GM21619 (cell line): ENCODE measurements at regions not wholly inside any gene's neighbourhood (a gene's known extent, or its start where the extent isn't known, plus 50 kb on each side); places are given as distances from the start of the nearest gene placed in this dataset.
"Not testable (repeated sequence)": the region's sequence is repeated elsewhere in the genome, so short reads cannot be mapped to it uniquely, and the experiment has no call there.

ENCODE experiments used
- ATAC-seq: cut with Tn5 transposase; IDR thresholded peaks from one replicate; pipeline ENCODE4 v1.9.1; 2021; ENCODE audit not compliant: unreplicated experiment

DNA sequence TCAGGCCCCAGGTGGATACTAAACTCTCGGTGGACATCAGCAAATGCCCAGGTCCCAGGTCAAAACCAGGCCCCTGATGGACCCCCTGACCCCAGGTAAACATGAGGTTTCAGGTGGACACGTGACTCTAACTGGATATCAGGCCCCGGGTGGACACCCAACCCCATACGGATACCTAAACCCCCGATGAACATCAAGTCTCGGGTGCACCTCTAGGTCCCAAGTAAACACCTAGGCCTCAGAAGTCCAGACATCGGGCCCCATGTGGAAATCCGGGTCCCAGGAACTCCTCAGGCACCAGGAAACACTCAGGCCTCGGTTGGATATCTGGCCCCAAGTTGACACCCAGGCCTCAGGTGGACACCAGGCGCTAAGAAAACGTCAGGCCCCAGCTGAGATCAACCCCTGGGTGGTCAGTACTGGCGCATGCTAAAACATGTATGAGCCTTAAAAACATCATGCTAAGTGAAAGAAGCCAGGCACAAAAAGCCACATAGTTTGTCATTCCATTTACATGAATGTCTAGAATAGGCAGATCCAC is 54.4 kb upstream of the SEPTIN5 start:
- no peak for ATAC-seq

DNA sequence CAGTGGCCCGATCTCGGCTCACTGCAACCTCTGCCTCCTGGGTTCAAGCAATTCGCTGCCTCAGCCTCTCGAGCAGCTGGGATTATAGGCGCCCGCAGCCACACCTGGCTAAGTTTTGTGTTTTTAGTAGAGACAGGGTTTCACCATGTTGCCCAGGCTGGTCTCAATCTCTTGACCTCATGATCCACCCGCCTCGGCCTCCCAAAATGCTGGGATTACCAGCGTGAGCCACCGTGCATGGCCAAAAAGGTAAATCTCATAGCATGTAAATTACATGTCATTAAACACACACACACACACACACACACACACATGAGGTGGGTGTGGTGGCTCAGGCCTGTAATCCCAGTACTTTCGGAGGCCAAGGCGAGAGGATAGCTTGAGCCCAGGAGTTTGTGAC is 53.7 kb upstream of the SEPTIN5 start:
- ATAC-seq = not testable (repeated sequence)

DNA sequence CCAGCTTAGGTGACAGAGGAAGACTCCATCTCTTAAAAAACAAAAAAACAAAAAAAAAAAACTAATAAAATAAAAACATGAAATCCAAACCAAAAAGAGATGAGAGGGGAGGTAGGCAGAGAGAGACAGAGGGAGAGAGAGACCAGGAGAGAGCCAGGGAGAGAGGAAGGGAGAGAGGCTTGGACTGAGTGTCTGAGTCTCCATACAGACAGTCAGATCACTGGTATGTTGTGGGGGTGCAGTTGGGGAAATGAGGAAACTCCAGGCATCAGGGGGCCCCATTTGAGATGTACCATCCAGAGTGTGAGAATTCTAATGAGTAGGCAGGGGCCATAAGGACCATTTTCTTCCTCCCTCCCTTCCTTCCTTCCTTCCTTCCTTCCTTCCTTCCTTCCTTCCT is 53.1 kb upstream of the SEPTIN5 start:
- ATAC-seq = no peak

DNA sequence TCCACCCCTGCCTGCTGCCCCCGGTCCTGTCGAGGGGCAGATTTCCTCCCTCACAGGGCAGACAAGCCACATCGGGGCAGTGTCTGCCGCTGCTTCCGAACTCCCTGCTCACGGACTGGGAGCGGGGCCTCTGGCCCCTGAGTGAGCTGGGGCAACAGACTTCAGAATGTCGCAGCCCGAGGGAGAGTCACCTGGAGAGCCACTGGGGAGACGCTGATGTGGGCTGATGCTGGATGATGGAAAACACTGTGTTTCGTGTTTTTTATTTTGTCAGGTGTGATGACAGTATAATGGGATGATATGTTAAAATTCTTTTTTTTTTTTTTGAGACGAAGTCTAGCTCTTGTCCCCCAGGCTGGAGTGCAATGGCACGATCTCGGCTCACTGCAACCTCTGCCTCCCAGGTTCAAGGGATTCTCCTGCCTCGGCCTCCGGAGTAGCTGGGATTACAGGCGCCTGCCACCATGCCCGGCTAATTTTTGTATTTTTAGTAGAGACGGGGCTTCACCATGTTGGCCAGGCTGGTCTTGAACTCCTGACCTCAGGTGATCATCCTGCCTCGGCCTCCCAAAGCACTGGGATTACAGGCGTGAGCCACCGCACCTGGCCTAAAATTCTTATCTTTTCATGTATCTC is 52.1 kb upstream of the SEPTIN5 start:
- not testable (repeated sequence) for ATAC-seq

DNA sequence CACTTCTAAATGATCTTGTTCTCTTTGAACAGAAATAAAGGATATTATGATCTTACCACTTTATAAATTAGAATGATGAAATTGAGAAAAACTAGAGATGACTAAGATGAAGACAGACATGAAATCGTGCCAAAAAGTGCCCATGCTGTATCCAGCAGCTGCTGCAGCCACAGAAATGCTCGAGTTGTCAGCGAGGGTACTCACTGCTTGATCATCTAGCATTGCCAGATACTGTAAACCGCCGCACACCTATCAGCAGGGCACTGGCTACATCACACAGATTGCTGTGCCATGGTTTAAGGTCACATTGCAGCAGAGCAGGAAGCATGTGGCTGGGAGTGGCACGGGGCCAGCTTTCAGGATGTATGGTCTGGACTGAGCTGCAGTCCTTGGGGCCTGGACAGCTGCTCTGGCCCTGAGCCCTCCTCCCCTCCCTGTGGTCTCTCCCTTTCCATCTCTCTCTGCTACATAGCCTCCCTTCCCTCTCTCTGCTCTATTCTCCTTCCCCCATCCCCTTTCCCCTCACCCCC is 51.0 kb upstream of the SEPTIN5 start:
- no peak for ATAC-seq

DNA sequence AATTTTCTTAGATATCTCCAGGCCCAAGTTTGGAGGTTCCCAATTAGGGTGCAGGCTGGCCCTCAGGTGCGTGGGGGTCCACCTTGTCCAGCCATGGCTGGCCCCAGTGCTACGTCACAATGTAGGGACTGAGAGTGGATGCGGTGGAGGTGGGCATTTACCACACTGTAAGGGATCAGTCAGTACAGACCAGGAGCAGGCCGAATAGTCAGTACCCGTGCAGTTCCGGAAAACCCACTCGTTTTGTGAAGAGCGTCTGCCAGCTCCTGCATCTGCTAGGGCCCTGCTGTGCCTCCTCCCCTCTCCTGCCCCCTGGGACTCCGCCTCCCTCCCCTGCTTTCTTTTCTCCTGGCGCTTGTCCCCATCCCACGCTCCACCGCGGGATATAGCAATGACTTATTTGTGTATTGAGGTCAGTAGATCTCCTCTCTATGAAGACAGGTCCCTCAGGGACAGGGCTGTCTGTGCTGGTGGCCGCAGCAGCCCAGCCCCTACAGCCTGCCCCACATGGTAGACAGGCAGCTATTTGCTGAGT is 50.4 kb upstream of the SEPTIN5 start:
- no peak for ATAC-seq

DNA sequence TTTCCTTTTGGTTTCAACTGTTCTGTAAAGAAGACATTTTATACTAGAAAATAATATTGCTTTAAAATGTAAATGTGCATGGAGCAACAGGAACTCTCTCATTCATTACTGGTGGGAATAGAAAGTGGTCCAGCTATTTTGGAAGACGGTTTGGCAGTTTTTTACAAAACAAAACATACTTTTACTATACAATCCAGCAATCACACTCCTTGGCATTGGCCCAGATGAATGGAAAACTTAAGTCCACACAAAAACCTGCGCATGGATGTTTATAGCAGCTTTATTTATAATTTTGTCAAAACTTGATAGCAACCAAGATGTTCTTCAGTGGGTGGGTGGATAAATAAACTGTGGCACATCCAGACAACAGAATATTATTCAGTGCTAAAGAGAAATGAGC is 49.9 kb upstream of the SEPTIN5 start:
- no peak for ATAC-seq
